Esophagus squamous epithelium (tissue), 5 donors: ENCODE measurements at regions not wholly inside any gene's neighbourhood (a gene's known extent, or its start where the extent isn't known, plus 50 kb on each side); places are given as distances from the start of the nearest gene placed in this dataset.

Source experiments
- DNase-seq: peaks from one replicate; lab custom pipeline; 2025; lab: John Stamatoyannopoulos, UW
- H3K27ac ChIP-seq, 4 donors: fragments of 200-600 bp; sonication (generic); one replicate each; pipeline ENCODE4 v1.5.1; 2016 to 2019; ENCODE audit warnings: mild to moderate bottlenecking in 1 of 4
- H3K27me3 ChIP-seq, 4 donors: fragments of 200-600 bp; sonication (generic); 1 replicate in 3 of 4; 2 replicates in 1 of 4; pipeline versions ENCODE4 v1.5.1 to v1.6.0; 2017 to 2021; ENCODE audit warnings: antibody characterized with exemption in 1 of 4
- H3K36me3 ChIP-seq, 3 donors: fragments of 200-600 bp; sonication (generic); one replicate each; pipeline ENCODE4 v1.5.1; 2016 to 2019
- H3K4me1 ChIP-seq, 3 donors: fragments of 200-600 bp; sonication (generic); one replicate each; pipeline ENCODE4 v1.5.1; 2017 to 2019
- H3K4me3 ChIP-seq, 4 donors: fragments of 200-600 bp; sonication (generic); 1 replicate in 3 of 4; 2 replicates in 1 of 4; pipeline ENCODE4 v1.5.1; 2016 to 2019; ENCODE audit warnings: mild to moderate bottlenecking in 2 of 4, moderate library complexity in 1 of 4
- H3K9me3 ChIP-seq, 3 donors: fragments of 200-600 bp; sonication (generic); one replicate each; pipeline ENCODE4 v1.5.1; 2016 to 2019
- POLR2A ChIP-seq, 4 donors: fragments of 450-650 bp; IDR thresholded peaks; one replicate each; pipeline ENCODE4 v1.6.1; 2017; ENCODE audit warnings: antibody characterized with exemption in 4 of 4, mild to moderate bottlenecking in 4 of 4, moderate library complexity in 3 of 4
- WGBS, 2 donors: methylation state at CpG; one replicate each; pipeline ENCODE4 v1.1.5; 2018; 5-methylcytosine and 5-hydroxymethylcytosine counted together
- intact Hi-C: fragments of 100-400 bp; cut with DNase I; formaldehyde crosslinking; loops from one replicate; pipeline ENCODE4 v1.15.0; 2022
- TF ChIP-seq, protein P1 (sequence below), 6 experiments: fragments of 450-650 bp in 4 of 6; fragments of 200-600 bp in 2 of 6; sonication (generic) in 2 of 6; IDR thresholded peaks; one replicate each; pipeline ENCODE4 v1.5.1; 2016 to 2019; ENCODE audit warnings: antibody characterized with exemption in 6 of 6, mild to moderate bottlenecking in 4 of 6, moderate library complexity in 4 of 6
- donor health status: DM: yes; HTN: yes; CAD: no.

DNA sequence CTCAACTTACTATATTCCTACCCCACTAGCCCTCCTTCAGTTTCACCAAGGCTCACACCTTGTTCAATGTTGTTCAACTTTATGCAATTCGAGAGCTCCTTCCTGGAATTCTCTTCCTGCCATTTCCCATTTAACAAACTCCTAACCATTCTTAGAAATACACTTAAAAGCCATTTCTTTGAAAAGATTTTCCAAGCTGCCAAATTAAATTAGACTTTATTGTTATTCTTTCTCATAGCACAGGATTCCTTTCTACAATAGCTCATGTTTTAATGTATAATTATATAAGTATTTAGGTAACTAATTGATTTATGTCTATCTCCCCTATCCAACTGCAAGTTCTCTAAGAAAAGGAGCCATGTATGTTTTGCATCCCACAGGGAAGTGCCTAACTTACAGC is 52.7 kb upstream of the CTSC start:
- no peak for TF ChIP-seq POLR2A (IDR thresholded peaks at IDR 0.05)
- TF ChIP-seq, protein P1, sequence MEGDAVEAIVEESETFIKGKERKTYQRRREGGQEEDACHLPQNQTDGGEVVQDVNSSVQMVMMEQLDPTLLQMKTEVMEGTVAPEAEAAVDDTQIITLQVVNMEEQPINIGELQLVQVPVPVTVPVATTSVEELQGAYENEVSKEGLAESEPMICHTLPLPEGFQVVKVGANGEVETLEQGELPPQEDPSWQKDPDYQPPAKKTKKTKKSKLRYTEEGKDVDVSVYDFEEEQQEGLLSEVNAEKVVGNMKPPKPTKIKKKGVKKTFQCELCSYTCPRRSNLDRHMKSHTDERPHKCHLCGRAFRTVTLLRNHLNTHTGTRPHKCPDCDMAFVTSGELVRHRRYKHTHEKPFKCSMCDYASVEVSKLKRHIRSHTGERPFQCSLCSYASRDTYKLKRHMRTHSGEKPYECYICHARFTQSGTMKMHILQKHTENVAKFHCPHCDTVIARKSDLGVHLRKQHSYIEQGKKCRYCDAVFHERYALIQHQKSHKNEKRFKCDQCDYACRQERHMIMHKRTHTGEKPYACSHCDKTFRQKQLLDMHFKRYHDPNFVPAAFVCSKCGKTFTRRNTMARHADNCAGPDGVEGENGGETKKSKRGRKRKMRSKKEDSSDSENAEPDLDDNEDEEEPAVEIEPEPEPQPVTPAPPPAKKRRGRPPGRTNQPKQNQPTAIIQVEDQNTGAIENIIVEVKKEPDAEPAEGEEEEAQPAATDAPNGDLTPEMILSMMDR (IDR thresholded peaks at IDR 0.05): no peak
- no peaks in the 10 kb centered on the region for H3K9me3 ChIP-seq
- H3K4me3 ChIP-seq: no peak overlapping the region
- DNase-seq: no peak
- no peaks in the 10 kb centered on the region for H3K4me1 ChIP-seq
- no peak overlapping the region for H3K27ac ChIP-seq
- WGBS, 2 donors: 74 to 89% methylated on average over 1 of the region's 1 CpG
- H3K36me3 ChIP-seq: no peaks in the 10 kb centered on the region
- intact Hi-C loops: no loop called here
- no peaks in the 10 kb centered on the region for H3K27me3 ChIP-seq

DNA sequence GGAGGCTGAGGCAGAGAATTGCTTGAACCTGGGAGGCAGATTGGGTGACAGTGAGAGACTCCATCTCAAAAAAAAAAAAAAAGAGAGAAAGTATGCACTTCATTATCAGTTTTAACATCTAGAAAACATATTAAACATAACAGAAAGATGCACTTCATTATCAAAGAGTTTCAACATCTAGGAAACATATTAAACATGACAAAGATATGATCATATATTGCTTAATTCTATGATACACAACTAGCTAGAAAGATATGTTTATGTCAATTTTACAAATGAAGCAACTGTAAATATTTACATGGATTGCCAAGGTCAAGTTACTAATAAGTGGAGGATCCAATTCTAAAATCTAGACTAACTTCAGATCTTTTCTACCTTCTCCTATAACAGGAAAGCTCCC is 50.4 kb upstream of the CTSC start:
- Histone ChIP-seq H3K4me3 (no peak overlapping the region), H3K9me3 (no peaks in the 10 kb centered on the region), H3K27me3 (no peaks in the 10 kb centered on the region), H3K27ac (no peak overlapping the region), H3K36me3 (no peaks in the 10 kb centered on the region), H3K4me1 (peaks cover 0 to 6% (median 0%) of the 10 kb centered on the region in 3 donors)
- intact Hi-C loops: no loop called here
- no peak for DNase-seq
- no peak for TF ChIP-seq POLR2A (IDR thresholded peaks at IDR 0.05)
- TF ChIP-seq, protein P1 (IDR thresholded peaks at IDR 0.05): no peak
